Activated naive CD8-positive, alpha-beta T cell (primary cell): ENCODE measurements at regions not wholly inside any gene's neighbourhood (a gene's known extent, or its start where the extent isn't known, plus 50 kb on each side); places are given as distances from the start of the nearest gene placed in this dataset.

ENCODE experiments used
- H3K27ac Mint-ChIP-seq: one replicate; pipeline ENCODE4 v1.8.0; 2021; ENCODE audit warnings: mixed read lengths
- H3K27me3 Mint-ChIP-seq: one replicate; pipeline ENCODE4 v1.8.0; 2021; ENCODE audit warnings: mixed read lengths
- H3K36me3 Mint-ChIP-seq: one replicate; pipeline ENCODE4 v1.8.0; 2021; ENCODE audit warnings: mixed read lengths
- H3K4me1 Mint-ChIP-seq: one replicate; pipeline ENCODE4 v1.8.0; 2021; ENCODE audit warnings: low read depth, mixed read lengths
- H3K4me3 Mint-ChIP-seq: one replicate; pipeline ENCODE4 v1.8.0; 2021; ENCODE audit warnings: mild to moderate bottlenecking, mixed read lengths
- H3K9me3 Mint-ChIP-seq: one replicate; pipeline ENCODE4 v1.8.0; 2021; ENCODE audit warnings: low read depth, mixed read lengths

- H3K9me3 Mint-ChIP-seq, result no peaks in the 10 kb centered on the region
- H3K36me3 Mint-ChIP-seq, result no peaks in the 10 kb centered on the region
- peaks cover 7% of the 10 kb centered on the region for H3K27me3 Mint-ChIP-seq
- no peaks in the 10 kb centered on the region for H3K4me1 Mint-ChIP-seq
- H3K4me3 Mint-ChIP-seq, result no peak overlapping the region
- no peak overlapping the region for H3K27ac Mint-ChIP-seq
These were observed 416.2 kb downstream of the NR2F2 start for GRCh38 chr15:96746665-96747064.

GRCh38 chr15:96747291-96747690, 416.8 kb downstream of the NR2F2 start:
- Mint-ChIP-seq H3K9me3 (no peaks in the 10 kb centered on the region), H3K27me3 (peaks cover 7% of the 10 kb centered on the region), H3K27ac (no peak overlapping the region), H3K4me3 (no peak overlapping the region), H3K36me3 (no peaks in the 10 kb centered on the region), H3K4me1 (no peaks in the 10 kb centered on the region)

GRCh38 chr15:96750361-96750760, 419.9 kb downstream of the NR2F2 start:
- Mint-ChIP-seq H3K9me3 (peaks cover 10% of the 10 kb centered on the region), H3K27ac (no peak overlapping the region), H3K36me3 (no peaks in the 10 kb centered on the region), H3K4me1 (no peaks in the 10 kb centered on the region), H3K4me3 (no peak overlapping the region), H3K27me3 (peaks cover 4% of the 10 kb centered on the region)

- Mint-ChIP-seq H3K27me3 (no peaks in the 10 kb centered on the region), H3K4me1 (no peaks in the 10 kb centered on the region), H3K36me3 (no peaks in the 10 kb centered on the region), H3K9me3 (peaks cover 10% of the 10 kb centered on the region), H3K4me3 (no peak overlapping the region), H3K27ac (no peak overlapping the region)
These were observed 425.6 kb downstream of the NR2F2 start for GRCh38 chr15:96756146-96756545.

GRCh38 chr15:96756656-96757055, 426.2 kb downstream of the NR2F2 start:
- Mint-ChIP-seq H3K4me3 (no peak overlapping the region), H3K27ac (no peak overlapping the region), H3K9me3 (peaks cover 10% of the 10 kb centered on the region), H3K36me3 (no peaks in the 10 kb centered on the region), H3K27me3 (no peaks in the 10 kb centered on the region), H3K4me1 (no peaks in the 10 kb centered on the region)

- Mint-ChIP-seq H3K4me1 (no peaks in the 10 kb centered on the region), H3K36me3 (no peaks in the 10 kb centered on the region), H3K27ac (no peak overlapping the region), H3K27me3 (no peaks in the 10 kb centered on the region), H3K4me3 (no peak overlapping the region), H3K9me3 (no peaks in the 10 kb centered on the region)
These were observed 432.1 kb downstream of the NR2F2 start for GRCh38 chr15:96762566-96762965.

GRCh38 chr15:96764501-96764900, 434.0 kb downstream of the NR2F2 start:
- Mint-ChIP-seq H3K9me3 (no peaks in the 10 kb centered on the region), H3K36me3 (no peaks in the 10 kb centered on the region), H3K27me3 (no peaks in the 10 kb centered on the region), H3K4me1 (no peaks in the 10 kb centered on the region), H3K4me3 (no peak overlapping the region), H3K27ac (no peak overlapping the region)

- Mint-ChIP-seq H3K27ac (no peak overlapping the region), H3K27me3 (no peaks in the 10 kb centered on the region), H3K4me3 (no peak overlapping the region), H3K4me1 (no peaks in the 10 kb centered on the region), H3K36me3 (no peaks in the 10 kb centered on the region), H3K9me3 (no peaks in the 10 kb centered on the region)
These were observed 434.4 kb downstream of the NR2F2 start for GRCh38 chr15:96764946-96765345.

GRCh38 chr15:96766366-96766765, 435.9 kb downstream of the NR2F2 start:
- Mint-ChIP-seq H3K27me3 (no peaks in the 10 kb centered on the region), H3K4me1 (no peaks in the 10 kb centered on the region), H3K4me3 (no peak overlapping the region), H3K27ac (no peak overlapping the region), H3K9me3 (no peaks in the 10 kb centered on the region), H3K36me3 (no peaks in the 10 kb centered on the region)

GRCh38 chr15:96767703-96768434, 437.4 kb downstream of the NR2F2 start:
- Mint-ChIP-seq H3K36me3 (no peaks in the 10 kb centered on the region), H3K27me3 (no peaks in the 10 kb centered on the region), H3K4me1 (no peaks in the 10 kb centered on the region), H3K9me3 (no peaks in the 10 kb centered on the region), H3K27ac (no peak overlapping the region), H3K4me3 (no peak overlapping the region)

GRCh38 chr15:96768435-96768789, 437.9 kb downstream of the NR2F2 start:
- H3K36me3 Mint-ChIP-seq, result no peaks in the 10 kb centered on the region
- H3K27ac Mint-ChIP-seq, result no peak overlapping the region
- H3K27me3 Mint-ChIP-seq, result no peaks in the 10 kb centered on the region
- H3K9me3 Mint-ChIP-seq, result no peaks in the 10 kb centered on the region
- no peaks in the 10 kb centered on the region for H3K4me1 Mint-ChIP-seq
- H3K4me3 Mint-ChIP-seq, result no peak overlapping the region

- Mint-ChIP-seq H3K27me3 (peaks cover 2% of the 10 kb centered on the region), H3K4me1 (no peaks in the 10 kb centered on the region), H3K27ac (no peak overlapping the region), H3K36me3 (no peaks in the 10 kb centered on the region), H3K4me3 (no peak overlapping the region), H3K9me3 (no peaks in the 10 kb centered on the region)
These were observed 440.5 kb downstream of the NR2F2 start for GRCh38 chr15:96771035-96771434.

- no peaks in the 10 kb centered on the region for H3K9me3 Mint-ChIP-seq
- H3K27me3 Mint-ChIP-seq, result peaks cover 2% of the 10 kb centered on the region
- H3K4me1 Mint-ChIP-seq, result no peaks in the 10 kb centered on the region
- no peaks in the 10 kb centered on the region for H3K36me3 Mint-ChIP-seq
- no peak overlapping the region for H3K4me3 Mint-ChIP-seq
- no peak overlapping the region for H3K27ac Mint-ChIP-seq
These were observed 443.7 kb downstream of the NR2F2 start for GRCh38 chr15:96774216-96774615.

- no peak overlapping the region for H3K4me3 Mint-ChIP-seq
- H3K9me3 Mint-ChIP-seq, result no peaks in the 10 kb centered on the region
- no peak overlapping the region for H3K27ac Mint-ChIP-seq
- H3K27me3 Mint-ChIP-seq, result peaks cover 2% of the 10 kb centered on the region
- H3K36me3 Mint-ChIP-seq, result no peaks in the 10 kb centered on the region
- no peaks in the 10 kb centered on the region for H3K4me1 Mint-ChIP-seq
These were observed 453.2 kb downstream of the NR2F2 start for GRCh38 chr15:96783746-96784145.

GRCh38 chr15:96790004-96790403, 459.5 kb downstream of the NR2F2 start:
- Mint-ChIP-seq H3K27ac (no peak overlapping the region), H3K4me1 (no peaks in the 10 kb centered on the region), H3K4me3 (no peak overlapping the region), H3K36me3 (no peaks in the 10 kb centered on the region), H3K27me3 (no peaks in the 10 kb centered on the region), H3K9me3 (no peaks in the 10 kb centered on the region)

- H3K4me3 Mint-ChIP-seq, result no peak overlapping the region
- H3K36me3 Mint-ChIP-seq, result no peaks in the 10 kb centered on the region
- no peaks in the 10 kb centered on the region for H3K4me1 Mint-ChIP-seq
- H3K27ac Mint-ChIP-seq, result no peak overlapping the region
- H3K9me3 Mint-ChIP-seq, result no peaks in the 10 kb centered on the region
- H3K27me3 Mint-ChIP-seq, result no peaks in the 10 kb centered on the region
These were observed 461.7 kb downstream of the NR2F2 start for GRCh38 chr15:96792216-96792615.
